GM23338 (cell line): ENCODE measurements at regions not wholly inside any gene's neighbourhood (a gene's known extent, or its start where the extent isn't known, plus 50 kb on each side); places are given as distances from the start of the nearest gene placed in this dataset.

Source experiments
- ATAC-seq: fragments of 200-7000 bp; cut with Tn5 transposase; 3 replicates; pipeline ENCODE4 v1.9.1; 2020
- DNase-seq: peaks from one replicate; pipeline ENCODE4 v3.0.0-alpha.2; 2015; ENCODE audit warnings: low spot score
- H2AFZ ChIP-seq: fragments of 200-600 bp; sonication (generic); 2 replicates; pipeline ENCODE4 v1.8.0; 2016; ENCODE audit warnings: antibody characterized with exemption, mild to moderate bottlenecking, moderate library complexity
- H3F3A ChIP-seq: fragments of 200-600 bp; sonication (generic); replicated peaks from 2 replicates; pipeline ENCODE4 v1.8.0; 2017; ENCODE audit warnings: antibody characterized with exemption, mixed run types, low read depth
- H3K27ac ChIP-seq: fragments of 200-600 bp; sonication (generic); 2 replicates; pipeline ENCODE4 v1.6.1; 2016; ENCODE audit warnings: low read depth
- H3K27me3 ChIP-seq: fragments of 200-600 bp; sonication (generic); 2 replicates; pipeline ENCODE4 v1.8.0; 2016; ENCODE audit warnings: mild to moderate bottlenecking, mixed run types, moderate library complexity; ENCODE audit not compliant: insufficient read depth
- H3K36me3 ChIP-seq: fragments of 200-600 bp; sonication (generic); 2 replicates; pipeline ENCODE4 v1.8.0; 2016; ENCODE audit warnings: mild to moderate bottlenecking; ENCODE audit not compliant: insufficient read depth
- H3K4me1 ChIP-seq: fragments of 200-600 bp; sonication (generic); 2 replicates; pipeline ENCODE4 v1.8.0; 2016; ENCODE audit warnings: mild to moderate bottlenecking, moderate library complexity; ENCODE audit not compliant: insufficient read depth
- H3K4me2 ChIP-seq: fragments of 200-600 bp; sonication (generic); 2 replicates; pipeline ENCODE4 v1.7.1; 2017; ENCODE audit warnings: mixed run types
- H3K4me3 ChIP-seq: fragments of 200-600 bp; sonication (generic); 2 replicates; pipeline ENCODE4 v1.6.1; 2016; ENCODE audit warnings: mixed run types
- H3K79me2 ChIP-seq: fragments of 200-600 bp; sonication (generic); replicated peaks from 2 replicates; pipeline ENCODE4 v1.8.0; 2017; ENCODE audit warnings: mild to moderate bottlenecking; ENCODE audit not compliant: insufficient read depth
- H3K9me2 ChIP-seq: fragments of 200-600 bp; sonication (generic); 2 replicates; pipeline ENCODE4 v1.8.0; 2017; ENCODE audit not compliant: insufficient read depth
- H4K20me1 ChIP-seq: fragments of 200-600 bp; sonication (generic); replicated peaks from 2 replicates; pipeline ENCODE4 v1.8.0; 2017; ENCODE audit warnings: mild to moderate bottlenecking; ENCODE audit not compliant: insufficient read depth
- H3K27ac Mint-ChIP-seq: 2 replicates; pipeline ENCODE4 v1.8.0; 2020; ENCODE audit warnings: inconsistent platforms, mild to moderate bottlenecking, moderate library complexity, mixed read lengths
- H3K27me3 Mint-ChIP-seq: 3 replicates; pipeline ENCODE4 v1.8.0; 2022; ENCODE audit warnings: low read depth, mild to moderate bottlenecking, moderate library complexity, mixed read lengths, inconsistent platforms; ENCODE audit not compliant: insufficient read depth, poor library complexity
- H3K36me3 Mint-ChIP-seq: 3 replicates; pipeline ENCODE4 v1.8.0; 2021; ENCODE audit warnings: low read depth, mild to moderate bottlenecking, inconsistent platforms, moderate library complexity, mixed read lengths
- H3K4me1 Mint-ChIP-seq: 3 replicates; pipeline ENCODE4 v1.8.0; 2020; ENCODE audit warnings: mild to moderate bottlenecking, inconsistent platforms, mixed read lengths
- H3K4me3 Mint-ChIP-seq: 3 replicates; pipeline ENCODE4 v1.8.0; 2021; ENCODE audit warnings: moderate library complexity, mild to moderate bottlenecking, inconsistent platforms, mixed read lengths
- H3K9me3 Mint-ChIP-seq: 3 replicates; pipeline ENCODE4 v1.8.0; 2020; ENCODE audit warnings: moderate library complexity, mild to moderate bottlenecking, inconsistent platforms, mixed read lengths
- CREB1 ChIP-seq: fragments of 250-450 bp; sonication (Bioruptor Pico); IDR thresholded peaks from 2 replicates; pipeline ENCODE4 v1.5.0; 2020; ENCODE audit warnings: low read depth, mild to moderate bottlenecking, moderate library complexity
- CTCF ChIP-seq, 2 experiments: fragments of 200-600 bp in 1 of 2; sonication (generic) in 1 of 2; conservative IDR thresholded peaks; 2 replicates each; pipeline versions ENCODE4 v1.5.1 to v1.6.1; 2016 to 2017; ENCODE audit warnings: antibody characterized with exemption in 2 of 2, low read depth in 2 of 2, mild to moderate bottlenecking in 2 of 2, moderate library complexity in 1 of 2
- ETS1 ChIP-seq: IDR thresholded peaks from 2 replicates; pipeline ENCODE4 v1.6.1; 2016; ENCODE audit warnings: antibody characterized with exemption
- EZH2 ChIP-seq: fragments of 200-600 bp; sonication (generic); IDR thresholded peaks from one replicate; pipeline ENCODE4 v1.8.0; 2017; ENCODE audit warnings: antibody characterized with exemption, mild to moderate bottlenecking, low read depth; ENCODE audit not compliant: unreplicated experiment
- EZH2phosphoT487 ChIP-seq: fragments of 200-600 bp; sonication (generic); IDR thresholded peaks from one replicate; pipeline ENCODE4 v1.8.1; 2018; ENCODE audit warnings: antibody characterized with exemption; ENCODE audit not compliant: unreplicated experiment
- JUNB ChIP-seq: IDR thresholded peaks from one replicate; pipeline ENCODE4 v1.6.1; 2016; ENCODE audit warnings: antibody characterized with exemption; ENCODE audit not compliant: unreplicated experiment
- NANOG ChIP-seq: IDR thresholded peaks from 2 replicates; pipeline ENCODE4 v1.6.1; 2016; ENCODE audit warnings: antibody characterized with exemption, borderline replicate concordance
- POLR2AphosphoS5 ChIP-seq: IDR thresholded peaks from 2 replicates; pipeline ENCODE4 v1.6.1; 2016; ENCODE audit warnings: antibody characterized with exemption, low read depth
- REST ChIP-seq: IDR thresholded peaks from one replicate; pipeline ENCODE4 v1.6.1; 2018; ENCODE audit warnings: antibody characterized with exemption; ENCODE audit not compliant: unreplicated experiment
- STAT1 ChIP-seq: IDR thresholded peaks from one replicate; pipeline ENCODE4 v1.6.1; 2016; ENCODE audit warnings: antibody characterized with exemption; ENCODE audit not compliant: unreplicated experiment
- ZNF114 ChIP-seq: fragments of 250-450 bp; sonication (Bioruptor Pico); IDR thresholded peaks from 2 replicates; pipeline ENCODE4 v1.5.0; 2020; ENCODE audit warnings: mild to moderate bottlenecking, moderate library complexity
- ZNF331 ChIP-seq: fragments of 250-450 bp; sonication (Bioruptor Pico); IDR thresholded peaks from 2 replicates; pipeline ENCODE4 v1.5.0; 2020; ENCODE audit warnings: low read depth, mild to moderate bottlenecking, moderate library complexity
- ZNF462 ChIP-seq: fragments of 250-450 bp; sonication (Bioruptor Pico); IDR thresholded peaks from 2 replicates; pipeline ENCODE4 v1.5.0; 2020; ENCODE audit warnings: mild to moderate bottlenecking, moderate library complexity

- Mint-ChIP-seq H3K9me3 (peaks cover 11% of the 10 kb centered on the region), H3K36me3 (no peaks in the 10 kb centered on the region), H3K4me3 (no peak overlapping the region), H3K4me1 (no peaks in the 10 kb centered on the region), H3K27me3 (peaks cover 4% of the 10 kb centered on the region), H3K27ac (no peak overlapping the region)
- H4K20me1 ChIP-seq: no peaks in the 10 kb centered on the region
- no peaks in the 10 kb centered on the region for H3K9me2 ChIP-seq
- no peaks in the 10 kb centered on the region for H3K79me2 ChIP-seq
- H2AFZ ChIP-seq: no peak overlapping the region
- no peak overlapping the region for H3K27ac ChIP-seq
- no peaks in the 10 kb centered on the region for H3K36me3 ChIP-seq
- TF ChIP-seq CTCF (conservative IDR thresholded peaks at IDR 0.05; ENCODE audit: low read depth in 2 of 2) (no peak), ZNF114 (CRISPR knock-in tag) (no peak), ZNF331 (CRISPR knock-in tag) (no peak), EZH2 (no peak), ETS1 (no peak), JUNB (no peak), EZH2phosphoT487 (no peak), STAT1 (no peak), ZNF462 (CRISPR knock-in tag) (no peak), REST (no peak), CREB1 (no peak), POLR2AphosphoS5 (no peak), NANOG (no peak)
- ATAC-seq: no peak
- H3K4me3 ChIP-seq: no peak overlapping the region
- H3F3A ChIP-seq: no peaks in the 10 kb centered on the region
- no peak for DNase-seq
- no peaks in the 10 kb centered on the region for H3K27me3 ChIP-seq
- H3K4me2 ChIP-seq: no peak overlapping the region
- H3K4me1 ChIP-seq: no peaks in the 10 kb centered on the region
Observed at GRCh38 chr9:134509817-134510216, 131.8 kb upstream of the COL5A1 start.
